DND-41 (cell line): ENCODE measurements at regions not wholly inside any gene's neighbourhood (a gene's known extent, or its start where the extent isn't known, plus 50 kb on each side); places are given as distances from the start of the nearest gene placed in this dataset.

Experiments
- CTCF ChIP-seq: IDR thresholded peaks from 2 replicates; pipeline ENCODE4 v1.5.1; 2012; ENCODE audit warnings: borderline replicate concordance, low read length, moderate library complexity, mild to moderate bottlenecking; ENCODE audit not compliant: poor library complexity, severe bottlenecking; ENCODE audit errors: extremely low read depth
- EZH2 ChIP-seq: IDR thresholded peaks from 3 replicates; pipeline ENCODE4 v1.6.1; 2012; ENCODE audit warnings: borderline replicate concordance, low read depth, mild to moderate bottlenecking, moderate library complexity, low read length, inconsistent platforms; ENCODE audit not compliant: severe bottlenecking

DNA sequence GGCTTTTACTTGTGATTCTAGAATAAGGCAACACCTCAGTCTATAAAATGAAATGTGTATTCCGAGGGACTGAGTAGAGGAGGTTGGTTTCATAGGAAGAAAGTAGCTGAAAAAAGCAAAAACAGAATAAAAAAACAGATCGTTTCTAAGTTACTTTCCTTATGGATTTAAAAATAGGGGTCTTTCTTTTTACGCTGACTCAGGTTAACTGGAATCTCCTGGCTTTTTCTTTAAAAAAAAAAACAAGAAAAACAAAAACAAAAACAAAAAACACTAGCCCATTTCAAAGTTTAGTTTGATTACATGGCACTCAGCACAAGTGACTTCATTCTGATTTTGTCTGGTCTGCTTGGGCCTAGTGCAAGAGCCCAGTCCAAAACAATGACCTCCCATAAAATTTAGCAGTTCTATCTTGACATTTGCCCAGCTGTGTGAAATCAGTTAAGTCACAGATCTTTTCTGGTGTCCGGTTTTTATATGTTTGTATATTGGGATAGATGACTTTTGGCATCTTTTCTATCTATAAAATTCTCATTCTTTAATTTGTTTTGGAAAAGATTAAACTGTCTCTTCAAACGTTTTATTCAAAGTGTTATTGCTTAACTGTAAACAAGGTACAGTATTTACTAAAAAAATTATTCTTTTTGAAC lies 222.7 kb upstream of the HTR2C start:
- no peak for TF ChIP-seq CTCF
- no peak for TF ChIP-seq EZH2
